Stimulated activated naive CD8-positive, alpha-beta T cell treated with anti-CD3 and anti-CD28 coated beads, Interleukin-15, amount 100 ng/mL, for 72 hours (primary cell): ENCODE measurements at regions not wholly inside any gene's neighbourhood (a gene's known extent, or its start where the extent isn't known, plus 50 kb on each side); places are given as distances from the start of the nearest gene placed in this dataset.
"Not testable (repeated sequence)": the region's sequence is repeated elsewhere in the genome, so short reads cannot be mapped to it uniquely, and the experiment has no call there.

ENCODE experiments used
- ATAC-seq: fragments of 150-1000 bp; cut with Tn5 transposase; 2 replicates; pipeline ENCODE4 v1.10.0; 2021; ENCODE audit warnings: mild to moderate bottlenecking, moderate library complexity
- DNase-seq, 2 donors: peaks; one replicate each; pipeline ENCODE4 v3.0.0; 2021 to 2022
- H3K27ac Mint-ChIP-seq, 2 donors: one replicate each; pipeline ENCODE4 v1.8.0; 2022; ENCODE audit warnings: mild to moderate bottlenecking in 2 of 2, mixed read lengths in 2 of 2, moderate library complexity in 2 of 2
- H3K27me3 Mint-ChIP-seq: one replicate; pipeline ENCODE4 v1.8.0; 2022; ENCODE audit warnings: mixed read lengths
- H3K4me1 Mint-ChIP-seq: one replicate; pipeline ENCODE4 v1.8.0; 2022; ENCODE audit warnings: mild to moderate bottlenecking, mixed read lengths
- H3K4me3 Mint-ChIP-seq, 2 donors: one replicate each; pipeline ENCODE4 v1.8.0; 2022; ENCODE audit warnings: mild to moderate bottlenecking in 2 of 2, mixed read lengths in 2 of 2, moderate library complexity in 1 of 2
- H3K9me3 Mint-ChIP-seq, 2 donors: one replicate each; pipeline ENCODE4 v1.8.0; 2022; ENCODE audit warnings: mixed read lengths in 2 of 2

DNA sequence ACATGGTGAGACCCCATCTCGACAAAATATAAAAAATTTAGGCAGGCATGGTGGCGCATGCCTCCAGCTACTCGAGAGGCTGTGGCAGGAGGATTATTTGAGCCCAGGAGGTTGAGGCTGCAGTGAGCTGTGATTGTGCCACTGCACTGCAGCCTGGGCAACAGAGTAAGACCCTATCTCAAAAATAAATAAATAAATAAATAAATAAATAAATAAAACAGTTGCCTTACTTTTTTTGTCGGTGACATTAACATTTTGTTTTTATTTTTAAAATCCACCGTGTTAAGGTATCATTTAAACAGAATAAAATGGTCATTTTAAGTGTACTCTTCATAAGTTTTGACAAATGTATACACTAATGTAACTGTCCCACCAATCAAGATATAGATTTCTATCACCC lies 57.0 kb downstream of the RASL11A start:
- Mint-ChIP-seq H3K4me3 (no peak overlapping the region), H3K9me3 (no peaks in the 10 kb centered on the region), H3K27ac (no peak overlapping the region), H3K27me3 (no peaks in the 10 kb centered on the region), H3K4me1 (peaks cover 13% of the 10 kb centered on the region)
- ATAC-seq, result no peak
- DNase-seq, result no peak

DNA sequence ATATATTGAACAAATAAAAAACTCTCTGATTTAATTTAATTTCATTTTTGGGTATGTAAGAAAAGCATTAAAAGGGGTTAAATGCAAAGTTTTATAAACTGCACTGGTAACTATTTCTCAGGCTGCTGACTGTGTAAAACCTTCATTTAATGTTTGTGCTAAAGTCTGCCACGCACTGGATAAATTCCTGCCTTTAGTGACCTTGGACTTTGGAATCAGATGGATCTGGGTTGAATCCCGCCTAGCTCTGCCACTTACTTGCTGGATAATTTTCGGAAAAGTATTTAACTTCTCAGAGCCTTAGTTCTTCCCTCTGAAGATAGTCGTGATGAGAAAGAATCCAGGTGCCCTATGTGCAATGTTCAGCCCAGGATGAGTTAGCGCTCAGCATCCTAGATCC lies 58.6 kb downstream of the RASL11A start:
- Mint-ChIP-seq H3K9me3 (no peaks in the 10 kb centered on the region), H3K4me3 (no peak overlapping the region), H3K27me3 (no peaks in the 10 kb centered on the region), H3K4me1 (peaks cover 13% of the 10 kb centered on the region), H3K27ac (no peak overlapping the region)
- ATAC-seq, result no peak
- no peak for DNase-seq

DNA sequence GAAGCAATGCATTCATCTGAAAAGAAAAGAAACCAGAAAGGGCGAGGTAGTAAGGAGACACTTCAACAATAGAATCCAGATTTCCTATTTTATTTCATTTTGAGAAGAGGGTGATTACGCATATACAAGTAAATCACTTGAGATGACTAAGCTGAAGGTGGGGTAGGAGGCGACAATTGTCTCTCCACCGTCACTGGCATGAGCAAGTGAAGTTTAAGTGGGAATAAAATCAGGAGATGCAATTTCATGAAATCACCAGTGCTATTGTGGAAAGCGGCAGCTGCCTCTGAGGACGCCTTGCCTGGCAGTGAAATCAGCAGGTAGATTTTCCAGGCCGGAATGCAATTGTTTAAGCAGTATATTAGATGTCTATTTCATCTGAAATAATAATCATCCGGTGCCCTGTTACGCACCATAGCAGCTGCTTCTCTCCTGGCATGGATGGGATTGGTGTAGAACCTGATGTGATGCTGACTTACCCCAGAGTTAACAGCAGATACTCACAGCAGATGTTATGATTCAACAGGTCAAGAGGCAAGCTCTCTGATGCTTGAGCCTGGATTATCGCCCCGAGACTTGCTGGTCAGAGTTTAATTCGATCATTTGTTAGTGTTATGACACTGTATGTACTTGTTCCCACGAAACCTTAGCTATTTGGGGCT lies 64.3 kb downstream of the RASL11A start:
- DNase-seq (no peak), ATAC-seq (no peak)
- Mint-ChIP-seq H3K4me1 (peaks cover 8% of the 10 kb centered on the region), H3K27ac (no peak overlapping the region), H3K9me3 (no peaks in the 10 kb centered on the region), H3K4me3 (no peak overlapping the region), H3K27me3 (peaks cover 2% of the 10 kb centered on the region)

DNA sequence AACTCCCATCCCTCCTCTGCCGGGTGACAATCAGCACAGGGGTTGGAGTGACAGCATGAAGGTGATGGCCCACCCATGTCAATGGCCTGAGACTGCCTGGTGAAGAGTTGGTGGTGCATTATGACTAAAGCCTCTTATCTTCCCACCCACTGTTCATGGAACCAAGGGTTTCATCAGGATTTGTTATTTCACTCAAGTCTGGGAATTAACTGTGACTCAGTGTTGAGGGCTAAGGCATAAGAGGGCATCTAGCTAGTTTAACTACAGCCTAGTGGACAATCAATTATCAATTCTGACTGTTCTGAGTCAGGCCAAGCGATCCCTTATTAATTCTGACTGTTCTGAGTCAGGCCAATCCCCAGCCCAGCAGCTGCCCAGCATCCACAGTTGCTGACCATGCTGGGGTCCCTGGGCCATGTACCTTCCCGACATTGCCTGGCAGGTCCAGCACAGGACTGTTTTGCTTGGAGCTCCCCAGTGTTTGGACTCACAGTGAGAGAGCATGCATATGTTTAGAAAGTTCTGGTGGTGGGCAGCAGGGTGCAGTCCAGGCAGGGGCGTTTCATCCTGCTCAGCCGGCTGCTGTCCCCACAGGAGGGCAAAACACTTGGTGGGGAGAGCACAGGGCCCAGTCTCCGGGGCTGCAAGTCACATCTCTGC lies 65.5 kb downstream of the RASL11A start:
- Mint-ChIP-seq H3K27ac (peak overlapping the region in 1 of 2 donors; percentile 82), H3K4me3 (no peak overlapping the region), H3K4me1 (no peaks in the 10 kb centered on the region), H3K27me3 (peaks cover 8% of the 10 kb centered on the region), H3K9me3 (no peaks in the 10 kb centered on the region)
- DNase-seq, result no peak
- no peak for ATAC-seq

DNA sequence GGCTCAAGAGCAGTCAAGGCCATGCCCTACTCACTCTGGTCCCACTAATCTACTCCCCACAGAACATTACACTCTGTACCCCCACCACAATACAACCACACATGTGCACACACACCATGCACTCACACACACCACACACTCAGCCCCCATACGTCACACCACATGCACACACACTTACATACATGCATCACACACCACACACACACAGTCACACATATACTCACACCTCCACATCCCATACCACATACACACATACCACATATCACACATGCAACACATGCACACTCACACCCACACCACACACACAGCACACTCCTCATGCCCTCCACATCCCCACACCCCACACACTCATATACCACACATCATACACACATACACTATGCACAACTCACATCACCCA lies 67.6 kb downstream of the RASL11A start:
- DNase-seq (no peak), ATAC-seq (no peak)
- Mint-ChIP-seq H3K27ac (no peak overlapping the region), H3K4me1 (no peaks in the 10 kb centered on the region), H3K9me3 (no peaks in the 10 kb centered on the region), H3K4me3 (no peak overlapping the region), H3K27me3 (peaks cover 8% of the 10 kb centered on the region)

DNA sequence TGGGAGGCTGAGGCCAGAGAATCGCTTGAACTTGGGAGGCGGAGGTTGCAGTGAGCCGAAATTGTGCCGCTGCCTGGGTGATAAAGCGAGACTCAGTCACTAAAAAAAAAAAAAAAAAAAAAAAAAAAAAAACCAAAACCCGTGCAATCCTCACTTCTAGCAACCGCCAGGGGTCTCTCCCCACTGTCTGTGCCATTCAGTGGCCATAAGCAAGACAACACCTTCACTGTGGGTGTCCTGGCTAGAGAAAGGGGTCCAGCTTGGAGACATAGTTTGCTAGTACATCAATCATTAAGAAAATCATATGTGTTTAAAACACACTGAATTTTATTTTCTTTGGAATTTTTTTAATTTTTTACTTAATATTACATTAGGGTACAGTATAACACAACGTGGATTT lies 68.2 kb downstream of the RASL11A start:
- no peak overlapping the region for H3K27ac Mint-ChIP-seq
- no peaks in the 10 kb centered on the region for H3K4me1 Mint-ChIP-seq
- DNase-seq (no peak), ATAC-seq (no peak)
- peaks cover 8% of the 10 kb centered on the region for H3K27me3 Mint-ChIP-seq
- H3K9me3 Mint-ChIP-seq, result no peaks in the 10 kb centered on the region
- no peak overlapping the region for H3K4me3 Mint-ChIP-seq

DNA sequence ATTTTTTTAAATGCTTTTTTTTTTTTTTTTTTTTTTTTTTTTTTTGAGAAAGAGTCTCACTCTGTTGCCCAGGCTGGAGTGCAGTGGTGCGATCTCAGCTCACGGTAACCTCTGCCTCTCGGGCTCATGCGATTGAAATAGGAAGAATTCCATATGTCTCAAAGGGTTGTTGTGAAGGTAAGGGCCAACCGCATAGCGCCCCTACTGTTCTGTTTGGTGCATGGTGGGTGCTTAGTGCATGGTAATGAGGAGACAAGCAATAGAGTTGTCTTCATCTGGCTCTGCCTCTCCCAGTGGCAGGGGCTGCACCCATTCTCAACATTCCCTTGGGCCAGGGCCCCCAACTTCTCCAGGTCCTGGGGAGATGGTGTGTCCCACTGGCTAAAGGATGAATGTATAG lies 68.7 kb downstream of the RASL11A start:
- no peak overlapping the region for H3K27ac Mint-ChIP-seq
- H3K9me3 Mint-ChIP-seq, result no peaks in the 10 kb centered on the region
- no peaks in the 10 kb centered on the region for H3K4me1 Mint-ChIP-seq
- peaks cover 8% of the 10 kb centered on the region for H3K27me3 Mint-ChIP-seq
- ATAC-seq (peak; percentile 80), DNase-seq (peak; percentile 32 to 47)
- no peak overlapping the region for H3K4me3 Mint-ChIP-seq

DNA sequence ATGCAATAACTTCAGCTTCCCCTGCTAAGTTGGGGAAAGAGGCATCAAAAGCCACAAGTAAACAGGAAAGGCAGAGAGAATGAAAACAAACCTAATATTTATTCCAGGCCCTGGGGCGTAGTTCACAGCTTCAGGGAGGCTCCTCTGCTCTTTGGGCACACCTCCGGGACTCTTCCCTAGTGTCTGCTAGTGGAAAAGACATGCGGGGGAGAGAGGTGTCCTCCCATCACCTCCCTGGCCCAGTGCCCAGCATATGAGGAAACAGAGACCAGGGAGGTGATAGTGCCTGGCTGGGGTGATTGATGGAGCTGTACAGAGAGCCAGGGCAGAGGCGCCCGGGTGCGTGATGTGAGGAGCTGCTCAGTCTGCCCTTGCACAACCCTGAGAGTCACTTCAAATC lies 71.0 kb downstream of the RASL11A start:
- ATAC-seq, result no peak
- no peaks in the 10 kb centered on the region for H3K4me1 Mint-ChIP-seq
- peak overlapping the region in 1 of 2 donors; percentile 13 for H3K27ac Mint-ChIP-seq
- DNase-seq, result no peak
- no peak overlapping the region for H3K4me3 Mint-ChIP-seq
- H3K27me3 Mint-ChIP-seq, result peaks cover 22% of the 10 kb centered on the region
- no peaks in the 10 kb centered on the region for H3K9me3 Mint-ChIP-seq

DNA sequence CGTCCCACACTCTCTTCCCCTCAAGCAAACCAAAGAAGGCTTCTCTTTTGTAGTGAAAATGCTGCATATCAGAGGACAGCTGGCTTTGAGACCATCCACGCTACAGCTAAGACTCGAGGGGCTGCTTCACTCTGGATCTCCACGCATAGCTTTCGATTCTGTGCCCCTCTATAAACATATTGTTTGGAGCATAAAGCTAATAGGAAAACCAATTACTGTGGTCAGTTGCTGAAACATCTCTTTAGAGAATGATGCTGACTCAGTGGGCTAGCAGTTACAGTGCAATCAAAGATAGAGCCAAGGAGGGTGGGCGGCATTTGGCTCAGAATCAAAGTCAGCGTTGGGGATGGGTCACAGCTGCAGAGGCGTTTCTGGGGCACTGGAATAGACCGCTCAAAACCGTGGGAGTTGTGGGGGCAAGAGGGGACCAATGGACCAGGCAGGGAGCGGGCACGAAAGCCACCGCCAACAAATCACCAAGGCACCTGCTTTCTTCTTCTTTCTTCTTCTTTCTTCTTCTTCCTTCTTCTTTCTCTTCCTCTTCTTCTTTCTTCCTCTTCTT lies 76.7 kb downstream of the RASL11A start:
- DNase-seq (no peak), ATAC-seq (no peak)
- Mint-ChIP-seq H3K27me3 (peaks cover 31% of the 10 kb centered on the region), H3K27ac (peak overlapping the region in 1 of 2 donors; percentile 61), H3K4me3 (no peak overlapping the region), H3K9me3 (peaks cover 0 to 7% of the 10 kb centered on the region in 2 donors), H3K4me1 (no peaks in the 10 kb centered on the region)

DNA sequence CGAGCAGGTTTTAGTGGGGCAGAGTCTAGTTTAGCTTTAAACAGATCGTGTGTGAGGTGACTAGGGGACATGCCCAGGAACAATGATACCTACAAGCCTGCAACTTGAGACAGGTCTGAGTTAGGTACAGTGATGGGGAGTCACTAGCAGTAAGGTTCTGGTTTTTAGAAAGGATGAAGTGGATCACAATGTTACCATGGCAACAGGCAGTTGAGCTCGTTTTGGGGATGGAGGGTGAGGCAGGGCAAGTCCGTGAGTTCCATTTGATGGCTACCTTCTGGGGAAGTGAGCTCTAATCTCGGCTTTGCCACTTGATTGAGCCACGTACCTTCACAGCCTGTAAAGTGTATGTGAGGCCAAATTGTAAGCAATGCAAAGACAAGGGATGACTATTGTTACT lies 76.0 kb upstream of the GTF3A start:
- Mint-ChIP-seq H3K27ac (no peak overlapping the region), H3K9me3 (peaks cover 0 to 7% of the 10 kb centered on the region in 2 donors), H3K27me3 (peaks cover 31% of the 10 kb centered on the region), H3K4me3 (no peak overlapping the region), H3K4me1 (no peaks in the 10 kb centered on the region)
- no peak for DNase-seq
- no peak for ATAC-seq

DNA sequence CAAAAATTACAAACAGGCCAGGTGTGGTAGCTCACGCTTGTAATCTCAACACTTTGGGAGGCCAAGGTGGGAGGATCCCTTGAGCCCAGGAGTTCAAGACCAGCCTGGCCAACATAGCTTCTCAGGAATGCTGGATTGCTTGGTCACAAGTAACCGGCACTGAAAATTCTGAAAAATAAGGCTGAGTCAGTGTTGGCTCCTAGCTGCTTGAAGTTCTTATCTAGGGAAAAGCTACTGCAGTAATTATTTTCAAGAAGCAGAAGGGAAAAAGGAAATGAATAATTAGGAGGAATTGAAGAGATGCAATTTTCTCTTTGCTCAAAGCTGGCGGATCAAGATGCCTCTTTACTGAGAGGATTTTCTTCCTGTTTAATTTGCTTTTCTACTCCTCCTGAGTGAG lies 75.0 kb upstream of the GTF3A start:
- Mint-ChIP-seq H3K27ac (no peak overlapping the region), H3K27me3 (peaks cover 31% of the 10 kb centered on the region), H3K4me3 (no peak overlapping the region), H3K9me3 (peaks cover 0 to 7% of the 10 kb centered on the region in 2 donors), H3K4me1 (no peaks in the 10 kb centered on the region)
- DNase-seq, result no peak
- no peak for ATAC-seq

DNA sequence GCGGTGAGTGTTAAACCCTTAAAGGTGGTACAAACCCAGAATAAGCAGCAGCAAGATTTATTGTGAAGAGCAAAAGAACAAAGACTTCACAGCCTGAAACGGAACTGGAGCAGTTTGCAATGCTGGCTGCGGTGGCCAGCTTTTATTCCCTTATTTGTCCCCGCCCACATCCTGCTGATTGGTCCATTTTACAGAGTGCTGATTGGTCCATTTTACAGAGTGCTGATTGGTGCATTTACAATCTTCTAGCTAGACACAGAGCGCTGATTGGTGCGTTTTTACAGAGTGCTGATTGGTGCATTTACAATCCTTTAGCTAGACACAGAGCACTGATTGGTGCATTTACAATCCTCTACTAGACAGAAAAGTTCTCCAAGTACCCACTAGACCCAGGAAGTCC lies 73.6 kb upstream of the GTF3A start:
- not testable (repeated sequence) for H3K4me1 Mint-ChIP-seq, H3K4me3 Mint-ChIP-seq, ATAC-seq, DNase-seq, H3K27ac Mint-ChIP-seq, H3K9me3 Mint-ChIP-seq
- peaks cover 23% of the 10 kb centered on the region for H3K27me3 Mint-ChIP-seq

DNA sequence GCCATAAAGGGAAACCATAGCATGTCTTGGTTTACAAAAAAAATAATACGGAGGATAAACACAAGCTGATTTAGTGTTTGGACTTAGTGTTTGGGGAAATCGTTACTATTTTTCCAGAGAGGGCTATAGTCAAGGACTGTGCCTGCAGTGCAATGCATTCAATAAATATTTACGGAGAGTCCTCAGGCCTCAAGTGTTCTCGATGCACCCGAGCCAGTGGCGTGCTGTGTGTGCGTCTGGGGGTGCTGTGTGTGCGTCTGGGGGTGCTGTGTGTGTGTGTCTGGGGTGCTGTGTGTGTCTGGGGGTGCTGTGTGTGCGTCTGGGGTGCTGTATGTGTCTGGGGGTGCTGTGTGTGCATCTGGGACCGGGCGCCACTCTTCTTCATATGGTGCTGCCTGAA lies 71.7 kb upstream of the GTF3A start:
- no peak for DNase-seq

DNA sequence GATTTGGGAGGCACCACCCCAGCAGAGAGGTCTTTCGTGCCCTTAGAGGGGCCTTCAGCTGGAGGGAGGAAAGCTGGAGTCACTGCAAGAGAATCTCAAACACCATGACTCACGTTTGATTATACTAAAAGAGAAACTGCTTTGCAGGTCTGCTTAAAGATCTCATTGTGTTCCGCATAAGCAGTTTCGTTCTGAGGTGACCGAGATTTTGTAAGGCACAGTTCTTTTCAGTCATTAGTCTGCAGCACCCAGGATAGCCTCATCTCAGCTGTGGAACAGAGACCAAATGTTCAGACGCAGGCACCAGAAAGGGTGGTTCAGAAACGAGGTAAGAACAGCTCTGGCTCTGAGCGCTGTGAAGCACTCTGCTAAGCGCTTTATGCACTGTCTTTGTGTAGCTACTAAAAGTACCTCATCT lies 71.2 kb upstream of the GTF3A start:
- no peaks in the 10 kb centered on the region for H3K4me1 Mint-ChIP-seq
- peak; percentile 70 for ATAC-seq
- peaks cover 12% of the 10 kb centered on the region for H3K27me3 Mint-ChIP-seq
- no peak for DNase-seq
- H3K27ac Mint-ChIP-seq, result no peak overlapping the region
- H3K9me3 Mint-ChIP-seq, result peaks cover 0 to 7% of the 10 kb centered on the region in 2 donors
- H3K4me3 Mint-ChIP-seq, result no peak overlapping the region

More for the DNA sequence above, 71.7 kb upstream of the GTF3A start:
- Mint-ChIP-seq H3K4me3 (no peak overlapping the region), H3K27me3 (peaks cover 13% of the 10 kb centered on the region), H3K9me3 (peaks cover 0 to 7% of the 10 kb centered on the region in 2 donors), H3K27ac (no peak overlapping the region), H3K4me1 (no peaks in the 10 kb centered on the region)
- no peak for ATAC-seq

DNA sequence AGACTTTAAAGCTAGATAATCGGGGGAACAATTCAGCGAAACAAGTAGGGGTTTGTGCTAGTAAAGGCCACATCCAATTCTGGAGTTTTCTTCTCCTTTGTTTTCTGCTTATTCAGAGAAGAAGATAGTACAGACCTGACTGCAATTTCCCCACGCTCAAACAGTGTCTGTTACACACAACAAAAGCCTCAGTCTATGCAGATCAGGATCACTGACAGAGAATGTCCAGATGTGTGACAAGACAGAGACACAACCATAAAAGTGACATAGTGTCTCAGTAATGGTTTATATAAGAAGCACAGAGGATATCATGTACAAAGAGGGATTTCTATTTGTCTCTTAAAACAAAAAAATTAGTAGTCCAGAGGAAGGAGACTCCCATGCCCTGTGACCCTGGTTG lies 70.7 kb upstream of the GTF3A start:
- no peak for DNase-seq
- no peak overlapping the region for H3K4me3 Mint-ChIP-seq
- H3K27ac Mint-ChIP-seq, result no peak overlapping the region
- H3K4me1 Mint-ChIP-seq, result no peaks in the 10 kb centered on the region
- no peak for ATAC-seq
- peaks cover 8% of the 10 kb centered on the region for H3K27me3 Mint-ChIP-seq
- peaks cover 0 to 7% of the 10 kb centered on the region in 2 donors for H3K9me3 Mint-ChIP-seq

DNA sequence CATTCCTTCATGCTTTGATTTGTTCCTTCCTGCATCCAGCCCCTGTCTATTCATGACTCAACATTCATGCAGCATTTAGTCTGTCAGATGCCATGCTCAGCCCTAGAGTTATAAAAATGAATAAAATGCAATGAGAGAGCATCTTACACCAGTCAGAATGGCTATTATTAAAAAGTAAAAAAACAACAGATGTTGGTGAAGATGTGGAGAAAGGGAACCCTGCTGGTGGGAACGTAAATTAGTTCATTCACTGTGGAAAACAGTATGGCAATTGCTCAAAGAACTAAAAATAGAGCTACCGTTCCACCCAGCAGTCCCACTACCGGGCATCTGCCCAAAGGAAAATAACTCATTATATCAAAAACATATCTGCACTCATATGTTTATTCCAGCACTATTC lies 70.0 kb upstream of the GTF3A start:
- DNase-seq (no peak), ATAC-seq (no peak)
- Mint-ChIP-seq H3K27ac (no peak overlapping the region), H3K4me3 (no peak overlapping the region), H3K9me3 (peaks cover 0 to 7% of the 10 kb centered on the region in 2 donors), H3K27me3 (peaks cover 8% of the 10 kb centered on the region), H3K4me1 (no peaks in the 10 kb centered on the region)
